Right lobe of liver (tissue), 6 donors: ENCODE measurements at regions not wholly inside any gene's neighbourhood (a gene's known extent, or its start where the extent isn't known, plus 50 kb on each side); places are given as distances from the start of the nearest gene placed in this dataset.
"Not testable (repeated sequence)": the region's sequence is repeated elsewhere in the genome, so short reads cannot be mapped to it uniquely, and the experiment has no call there.

Experiments
- ATAC-seq, 4 donors: fragments of 200-7000 bp; cut with Tn5 transposase; one replicate each; pipeline ENCODE4 v1.9.1; 2020; ENCODE audit warnings: mild to moderate bottlenecking in 4 of 4, moderate library complexity in 4 of 4
- DNase-seq, 3 donors: peaks; one replicate each; pipeline ENCODE4 v3.0.0-alpha.2; 2020
- H3K27ac ChIP-seq, 3 donors: fragments of 200-600 bp; one replicate each; pipeline ENCODE4 v1.8.0; 2022
- H3K27me3 ChIP-seq, 2 donors: fragments of 200-600 bp; one replicate each; pipeline ENCODE4 v1.8.0; 2022
- H3K36me3 ChIP-seq, 4 donors: fragments of 200-600 bp; sonication (generic) in 1 of 4; one replicate each; pipeline versions ENCODE4 v1.5.1 to v1.8.0; 2017 to 2022; ENCODE audit warnings: control low read depth in 1 of 4
- H3K4me1 ChIP-seq, 4 donors: fragments of 200-600 bp; sonication (generic) in 1 of 4; one replicate each; pipeline versions ENCODE4 v1.5.1 to v1.8.0; 2017 to 2022; ENCODE audit warnings: control low read depth in 1 of 4
- H3K4me3 ChIP-seq, 3 donors: fragments of 200-600 bp; one replicate each; pipeline ENCODE4 v1.8.0; 2022
- H3K9me3 ChIP-seq, 4 donors: fragments of 200-600 bp; sonication (generic) in 1 of 4; one replicate each; pipeline versions ENCODE4 v1.5.1 to v1.8.0; 2017 to 2022; ENCODE audit warnings: control low read depth in 1 of 4
- CTCF ChIP-seq, 4 donors: fragments of 200-600 bp in 3 of 4; fragments of 450-650 bp in 1 of 4; IDR thresholded peaks; one replicate each; pipeline versions ENCODE4 v1.5.1 to v1.8.0; 2016 to 2022; ENCODE audit warnings: antibody characterized with exemption in 4 of 4, mild to moderate bottlenecking in 2 of 4
- POLR2A ChIP-seq: fragments of 450-650 bp; IDR thresholded peaks from one replicate; pipeline ENCODE4 v1.6.1; 2017; ENCODE audit warnings: antibody characterized with exemption, mild to moderate bottlenecking
- WGBS: methylation state at CpG from one replicate; pipeline ENCODE4 v1.1.6; 2018; ENCODE audit warnings: low coverage, low lambda C conversion rate; ENCODE audit not compliant: insufficient coverage; ENCODE audit errors: missing lambda C conversion rate; 5-methylcytosine and 5-hydroxymethylcytosine counted together
- intact Hi-C, 2 donors: fragments of 100-400 bp; cut with DNase I; formaldehyde crosslinking; loops; one replicate each; pipeline versions ENCODE4 v1.11.2 to v1.14.1; 2022
- donor health status: DM: no; HTN: yes; CAD: no.
- donor health status: DM: no; HTN: no; CAD: no.
- donor health status: DM: no; HTN: no; CAD: no.
- donor health status: DM: no; HTN: yes; CAD: no.
- donor health status: DM: no; HTN: yes; CAD: no.

GRCh38 chr9:15369238-15369637 lies 53.4 kb upstream of the SNAPC3 start:
- intact Hi-C loops: no loop called here

GRCh38 chr9:15364975-15365553 lies 57.6 kb upstream of the SNAPC3 start:
- ATAC-seq, H3K27me3 ChIP-seq, H3K9me3 ChIP-seq, H3K27ac ChIP-seq, intact Hi-C loops, DNase-seq, H3K4me1 ChIP-seq, H3K4me3 ChIP-seq, H3K36me3 ChIP-seq: not testable (repeated sequence)
- 72% methylated on average over 10 of the region's 13 CpGs for WGBS

More at GRCh38 chr9:15369238-15369637, 53.4 kb upstream of the SNAPC3 start:
- ATAC-seq: no peak
- Histone ChIP-seq H3K9me3 (no peaks in the 10 kb centered on the region), H3K27me3 (no peaks in the 10 kb centered on the region), H3K4me3 (no peak overlapping the region), H3K4me1 (no peaks in the 10 kb centered on the region), H3K36me3 (no peaks in the 10 kb centered on the region), H3K27ac (no peak overlapping the region)
- DNase-seq: no peak
- TF ChIP-seq POLR2A: no peak
- TF ChIP-seq CTCF (IDR thresholded peaks at IDR 0.05): no peak

GRCh38 chr9:15361737-15362136 lies 54.7 kb upstream of the TTC39B start:
- TF ChIP-seq POLR2A (no peak), CTCF (IDR thresholded peaks at IDR 0.05) (no peak)
- 41% methylated on average over 2 of the region's 2 CpGs for WGBS
- H3K9me3 ChIP-seq: no peaks in the 10 kb centered on the region
- H3K27ac ChIP-seq: no peak overlapping the region
- H3K36me3 ChIP-seq: no peaks in the 10 kb centered on the region
- intact Hi-C loops: no loop called here
- no peaks in the 10 kb centered on the region for H3K4me1 ChIP-seq
- no peaks in the 10 kb centered on the region for H3K27me3 ChIP-seq
- no peak overlapping the region for H3K4me3 ChIP-seq
- DNase-seq (no peak), ATAC-seq (no peak)

GRCh38 chr9:15357050-15357653 lies 50.1 kb upstream of the TTC39B start:
- no peaks in the 10 kb centered on the region for H3K27me3 ChIP-seq
- no peaks in the 10 kb centered on the region for H3K9me3 ChIP-seq
- TF ChIP-seq CTCF (IDR thresholded peaks at IDR 0.05) (no peak), POLR2A (no peak)
- peak in 2 of 4 donors; percentile 31 to 46 for ATAC-seq
- H3K27ac ChIP-seq: no peak overlapping the region
- no peaks in the 10 kb centered on the region for H3K4me1 ChIP-seq
- 52% methylated on average over 3 of the region's 4 CpGs for WGBS
- no peaks in the 10 kb centered on the region for H3K36me3 ChIP-seq
- intact Hi-C loops: no loop called here
- H3K4me3 ChIP-seq: no peak overlapping the region
- no peak for DNase-seq
